K562 (cell line): ENCODE measurements at regions not wholly inside any gene's neighbourhood (a gene's known extent, or its start where the extent isn't known, plus 50 kb on each side); places are given as distances from the start of the nearest gene placed in this dataset.

Source experiments
- ATAC-seq: fragments of 200-7000 bp; cut with Tn5 transposase; 3 replicates; pipeline ENCODE4 v1.9.1; 2020; ENCODE audit warnings: moderate library complexity
- BruUV-seq: library from RNA; stranded (reverse); fragments of 400-500 nt; replicated peaks from 2 replicates; lab custom pipeline; 2021; lab: Mats Ljungman, UMichigan
- CTCF ChIA-PET: fragments of 300-600 bp; formaldehyde crosslinking; extraction: SDS; loops from one replicate; lab custom pipeline; 2021; ENCODE audit warnings: low intra/inter-chr PET ratio; lab: Yijun Ruan, JAX
- POLR2A ChIA-PET: fragments of 300-600, 350-650 bp; sonication (Branson Sonifier 250); formaldehyde crosslinking; extraction: SDS; loops from one replicate; lab custom pipeline; 2021; ENCODE audit warnings: antibody characterized with exemption, inconsistent platforms; lab: Yijun Ruan, JAX
- DNase-seq, 4 experiments: peaks; one replicate each; pipeline versions ENCODE4 v3.0.0 to v3.0.0-alpha.2; 2011 to 2018; ENCODE audit warnings: low spot score in 3 of 4, mixed read lengths in 3 of 4; ENCODE audit errors: extremely low read depth in 1 of 4
- FAIRE-seq: peaks from 2 replicates; lab custom pipeline; 2011; peaks lifted over from hg19 to GRCh38; lab: Jason Lieb, UNC
- H2AFZ ChIP-seq: 2 replicates; pipeline ENCODE4 v1.6.0; 2011; ENCODE audit warnings: low read depth, low read length, control low read depth, inconsistent platforms
- H3K27ac ChIP-seq: fragments of 200-600 bp; 3 replicates; pipeline ENCODE4 v1.8.0; 2011; ENCODE audit warnings: low read depth, mild to moderate bottlenecking, control low read depth, inconsistent platforms, low read length, moderate library complexity, mixed read lengths; ENCODE audit errors: extremely low read depth
- H3K27me3 ChIP-seq, 2 experiments: fragments of 300-600 bp in 1 of 2; 2 replicates in 1 of 2; 3 replicates in 1 of 2; pipeline versions ENCODE4 v1.6.0 to v1.8.0; 2011; ENCODE audit warnings: inconsistent platforms in 2 of 2, low read length in 2 of 2, mild to moderate bottlenecking in 1 of 2, mixed read lengths in 1 of 2, moderate library complexity in 1 of 2; ENCODE audit not compliant: control insufficient read depth in 2 of 2, insufficient read depth in 2 of 2
- H3K36me3 ChIP-seq: fragments of 300-600 bp; 3 replicates; pipeline ENCODE4 v1.8.0; 2011; ENCODE audit warnings: mild to moderate bottlenecking, low read length, inconsistent platforms; ENCODE audit not compliant: control insufficient read depth, insufficient read depth
- H3K4me1 ChIP-seq, 2 experiments: fragments of 200-600 bp in 1 of 2; replicated peaks in 1 of 2; 2 replicates in 1 of 2; 3 replicates in 1 of 2; pipeline versions ENCODE4 v1.5.1 to v1.8.0; 2011; ENCODE audit warnings: inconsistent platforms in 2 of 2, low read length in 2 of 2, mild to moderate bottlenecking in 1 of 2, mixed read lengths in 1 of 2, moderate library complexity in 1 of 2; ENCODE audit not compliant: control insufficient read depth in 2 of 2, insufficient read depth in 2 of 2
- H3K4me2 ChIP-seq: 2 replicates; pipeline ENCODE4 v1.6.1; 2011; ENCODE audit warnings: low read length, control low read depth, inconsistent platforms, mixed read lengths; ENCODE audit not compliant: insufficient read depth
- H3K4me3 ChIP-seq: fragments of 200-600 bp; sonication (generic), shearing (Covaris generic); 2 replicates; pipeline ENCODE4 v1.5.1; 2016; ENCODE audit warnings: control low read depth, inconsistent platforms
- H3K79me2 ChIP-seq: fragments of 200-600 bp; 3 replicates; pipeline ENCODE4 v1.8.0; 2011; ENCODE audit warnings: low read length, inconsistent platforms; ENCODE audit not compliant: control insufficient read depth, insufficient read depth
- H3K9ac ChIP-seq, 2 experiments: 2 replicates each; pipeline versions ENCODE4 v1.6.0 to v1.6.1; 2011; ENCODE audit warnings: low read depth in 2 of 2, low read length in 2 of 2, control low read depth in 1 of 2, inconsistent platforms in 1 of 2, mild to moderate bottlenecking in 1 of 2, mixed read lengths in 1 of 2; ENCODE audit not compliant: insufficient read depth in 1 of 2
- H3K9me1 ChIP-seq: one replicate; pipeline ENCODE4 v1.6.0; 2011; ENCODE audit warnings: inconsistent platforms, mild to moderate bottlenecking, low read length, moderate library complexity; ENCODE audit not compliant: control insufficient read depth, insufficient read depth
- H3K9me3 ChIP-seq: replicated peaks from 2 replicates; pipeline ENCODE4 v1.5.1; 2011; ENCODE audit warnings: low read depth, low read length, inconsistent platforms; ENCODE audit not compliant: control insufficient read depth, insufficient read depth
- H4K20me1 ChIP-seq: replicated peaks from 2 replicates; pipeline ENCODE4 v1.6.1; 2011; ENCODE audit warnings: low read length, inconsistent platforms, mixed read lengths; ENCODE audit not compliant: control insufficient read depth, insufficient read depth
- EGR1 ChIP-seq: fragments of 450-650 bp; conservative IDR thresholded peaks from 2 replicates; pipeline ENCODE4 v1.6.1; 2017; ENCODE audit warnings: mild to moderate bottlenecking
- FOXP1 ChIP-seq: sonication (generic); formaldehyde crosslinking; IDR thresholded peaks from 2 replicates; pipeline ENCODE4 v1.8.0; 2022; ENCODE audit warnings: mild to moderate bottlenecking, missing genetic modification reagents
- HSF4 ChIP-seq: fragments of 250-450 bp; sonication (Bioruptor Pico); IDR thresholded peaks from 2 replicates; pipeline ENCODE4 v2.1.2; 2022; ENCODE audit warnings: mild to moderate bottlenecking, moderate library complexity, borderline replicate concordance
- MCM3 ChIP-seq: fragments of 450-650 bp; IDR thresholded peaks from 2 replicates; pipeline ENCODE4 v1.6.1; 2016
- RFX1 ChIP-seq: fragments of 450-650 bp; IDR thresholded peaks from 2 replicates; pipeline ENCODE4 v1.6.1; 2016; ENCODE audit warnings: mild to moderate bottlenecking, moderate library complexity
- SUPT5H ChIP-seq: fragments of 450-650 bp; IDR thresholded peaks from 2 replicates; pipeline ENCODE4 v1.6.1; 2016
- ZBTB12 ChIP-seq: fragments of 250-450 bp; sonication (Bioruptor Pico); IDR thresholded peaks from 2 replicates; pipeline ENCODE4 v1.4.0; 2020
- ZNF609 ChIP-seq: sonication (generic); formaldehyde crosslinking; IDR thresholded peaks from 2 replicates; pipeline ENCODE4 v1.8.1; 2023; ENCODE audit warnings: missing genetic modification reagents, mild to moderate bottlenecking, borderline replicate concordance
- WGBS: fragments of 100-300 bp; shearing (Covaris generic); methylation state at CpG from one replicate; pipeline ENCODE4 v1.1.6; 2016; ENCODE audit warnings: low coverage, mixed read lengths; ENCODE audit not compliant: insufficient coverage; ENCODE audit errors: missing lambda C conversion rate; 5-methylcytosine and 5-hydroxymethylcytosine counted together
- in situ Hi-C: fragments of 300-500 bp; cut with MboI; formaldehyde crosslinking; loops from 4 replicates; pipeline ENCODE4 v1.15.0; 2018; ENCODE audit warnings: inconsistent platforms, mixed read lengths
- intact Hi-C: fragments of 100-400 bp; cut with micrococcal nuclease; formaldehyde crosslinking; loops from 2 replicates; pipeline ENCODE4 v1.14.2; 2022
- TF ChIP-seq, protein P1 (sequence below): fragments of 200-400 bp; formaldehyde crosslinking; IDR thresholded peaks from 2 replicates; pipeline ENCODE4 v1.6.1; 2017; ENCODE audit warnings: mild to moderate bottlenecking, low read depth, low read length, moderate library complexity
- TF ChIP-seq, protein P2 (sequence below): sonication (generic); formaldehyde crosslinking; IDR thresholded peaks from 2 replicates; pipeline ENCODE4 v1.8.1; 2023; ENCODE audit warnings: mild to moderate bottlenecking, missing genetic modification reagents

DNA sequence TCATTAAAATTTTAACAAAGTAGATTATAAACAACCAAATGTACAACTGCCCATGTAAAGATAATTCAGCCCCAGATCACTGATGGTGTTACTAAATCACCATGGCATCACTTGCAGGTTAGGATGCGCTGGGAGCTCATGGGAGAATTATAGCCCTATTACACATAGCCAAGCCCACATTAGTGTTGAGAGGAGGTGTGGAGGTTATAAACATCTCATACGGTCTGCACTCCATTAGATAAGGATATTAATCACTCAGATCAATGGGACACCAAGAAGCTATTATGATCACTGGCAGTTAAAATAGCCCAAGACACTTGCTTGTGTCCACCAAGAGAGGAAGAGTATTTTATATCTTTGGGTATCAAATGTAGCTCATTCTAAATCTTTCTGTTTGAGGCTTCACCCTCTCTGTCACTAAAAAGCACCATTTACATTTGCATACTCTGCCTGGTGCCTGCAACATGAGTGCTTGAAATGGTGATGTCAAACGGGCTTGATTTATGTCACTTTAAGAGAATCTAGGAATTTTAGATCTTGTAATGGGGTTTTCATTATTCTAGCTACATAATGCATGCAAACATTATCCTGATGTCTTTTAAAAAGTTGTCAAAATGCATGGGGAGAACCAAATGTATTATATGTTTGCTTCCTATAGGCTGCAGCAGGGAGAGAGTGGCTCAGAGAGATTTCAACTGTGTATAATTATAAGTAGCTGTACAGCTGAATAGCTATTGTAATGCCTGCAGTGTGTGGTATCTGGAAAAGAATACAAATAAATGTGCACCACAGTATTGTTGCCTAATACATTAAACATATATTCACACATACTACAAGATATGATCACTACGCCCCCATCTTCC is 654.1 kb upstream of the MARCKS start (continued):
- TF ChIP-seq, protein P1, sequence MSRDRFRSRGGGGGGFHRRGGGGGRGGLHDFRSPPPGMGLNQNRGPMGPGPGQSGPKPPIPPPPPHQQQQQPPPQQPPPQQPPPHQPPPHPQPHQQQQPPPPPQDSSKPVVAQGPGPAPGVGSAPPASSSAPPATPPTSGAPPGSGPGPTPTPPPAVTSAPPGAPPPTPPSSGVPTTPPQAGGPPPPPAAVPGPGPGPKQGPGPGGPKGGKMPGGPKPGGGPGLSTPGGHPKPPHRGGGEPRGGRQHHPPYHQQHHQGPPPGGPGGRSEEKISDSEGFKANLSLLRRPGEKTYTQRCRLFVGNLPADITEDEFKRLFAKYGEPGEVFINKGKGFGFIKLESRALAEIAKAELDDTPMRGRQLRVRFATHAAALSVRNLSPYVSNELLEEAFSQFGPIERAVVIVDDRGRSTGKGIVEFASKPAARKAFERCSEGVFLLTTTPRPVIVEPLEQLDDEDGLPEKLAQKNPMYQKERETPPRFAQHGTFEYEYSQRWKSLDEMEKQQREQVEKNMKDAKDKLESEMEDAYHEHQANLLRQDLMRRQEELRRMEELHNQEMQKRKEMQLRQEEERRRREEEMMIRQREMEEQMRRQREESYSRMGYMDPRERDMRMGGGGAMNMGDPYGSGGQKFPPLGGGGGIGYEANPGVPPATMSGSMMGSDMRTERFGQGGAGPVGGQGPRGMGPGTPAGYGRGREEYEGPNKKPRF, result no peak
- TF ChIP-seq ZBTB12 (CRISPR knock-in tag), result no peak

DNA sequence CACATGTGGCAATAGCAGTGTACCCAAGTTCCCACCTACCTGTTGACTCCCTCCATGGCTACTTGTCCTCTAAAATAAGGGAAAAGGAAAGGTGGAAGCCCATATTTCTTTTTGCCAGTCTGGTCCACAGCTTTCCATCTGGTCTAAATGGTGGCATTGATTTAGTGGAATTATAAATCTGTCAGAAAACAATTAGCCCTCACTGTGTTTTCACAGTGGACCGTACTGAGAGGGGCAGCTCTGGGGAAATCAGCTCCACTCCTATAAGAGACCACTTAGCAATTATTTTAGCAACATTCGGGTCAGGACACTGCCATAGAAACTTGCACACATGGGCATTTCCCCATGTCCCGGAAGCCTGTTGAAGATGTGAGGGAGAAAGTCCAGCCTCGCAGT is 653.4 kb upstream of the MARCKS start:
- ATAC-seq (no peak), DNase-seq (no peak), FAIRE-seq (no peak)
- Histone ChIP-seq H3K36me3 (no peaks in the 10 kb centered on the region), H3K79me2 (no peaks in the 10 kb centered on the region), H3K4me2 (no peak overlapping the region), H3K4me1 (no peaks in the 10 kb centered on the region), H3K9ac (no peak overlapping the region), H2AFZ (no peak overlapping the region), H3K9me3 (no peaks in the 10 kb centered on the region), H3K4me3 (no peak overlapping the region), H3K27ac (no peak overlapping the region), H3K27me3 (no peaks in the 10 kb centered on the region), H4K20me1 (no peaks in the 10 kb centered on the region), H3K9me1 (no peaks in the 10 kb centered on the region)
- CTCF ChIA-PET, result no interaction called here
- intact Hi-C loops (no loop called here), in situ Hi-C loops (no loop called here)
- BruUV-seq, result no TSS peak
- POLR2A ChIA-PET, result interaction anchor here (1.2 kb wide), 1 partner anchor 19 kb away, joined by 3 read pairs; no protein-coding TSS in a partner anchor
- 6% methylated on average over 4 of the region's 4 CpGs for WGBS
- TF ChIP-seq SUPT5H, result no peak
- TF ChIP-seq MCM3, result no peak
- no peak for TF ChIP-seq FOXP1 (CRISPR knock-in tag)
- TF ChIP-seq, protein P2, sequence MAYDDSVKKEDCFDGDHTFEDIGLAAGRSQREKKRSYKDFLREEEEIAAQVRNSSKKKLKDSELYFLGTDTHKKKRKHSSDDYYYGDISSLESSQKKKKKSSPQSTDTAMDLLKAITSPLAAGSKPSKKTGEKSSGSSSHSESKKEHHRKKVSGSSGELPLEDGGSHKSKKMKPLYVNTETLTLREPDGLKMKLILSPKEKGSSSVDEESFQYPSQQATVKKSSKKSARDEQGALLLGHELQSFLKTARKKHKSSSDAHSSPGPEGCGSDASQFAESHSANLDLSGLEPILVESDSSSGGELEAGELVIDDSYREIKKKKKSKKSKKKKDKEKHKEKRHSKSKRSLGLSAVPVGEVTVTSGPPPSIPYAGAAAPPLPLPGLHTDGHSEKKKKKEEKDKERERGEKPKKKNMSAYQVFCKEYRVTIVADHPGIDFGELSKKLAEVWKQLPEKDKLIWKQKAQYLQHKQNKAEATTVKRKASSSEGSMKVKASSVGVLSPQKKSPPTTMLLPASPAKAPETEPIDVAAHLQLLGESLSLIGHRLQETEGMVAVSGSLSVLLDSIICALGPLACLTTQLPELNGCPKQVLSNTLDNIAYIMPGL (CRISPR knock-in tag), result no peak
- TF ChIP-seq HSF4 (CRISPR knock-in tag), result no peak
- no peak for TF ChIP-seq RFX1
- no peak for TF ChIP-seq ZNF609 (CRISPR knock-in tag)
- TF ChIP-seq EGR1, result no peak
